ENCODE measurements at regions not wholly inside any gene's neighbourhood (a gene's known extent, or its start where the extent isn't known, plus 50 kb on each side); places are given as distances from the start of the nearest gene placed in this dataset.

GRCh38 chr5:56587381-56588130 lies 227.8 kb upstream of the MAP3K1 start:
- DNase-seq (ENCODE audit: low read depth) = no peak
- in situ Hi-C loops (cut with HindIII; ENCODE audit: low pct_unique_long_range_greater_than_20kb, low sequenced_read_pairs) = no loop called here

GRCh38 chr5:56585999-56586691 lies 229.2 kb upstream of the MAP3K1 start:
- no peak for DNase-seq (ENCODE audit: low read depth)
- in situ Hi-C loops (cut with HindIII; ENCODE audit: low pct_unique_long_range_greater_than_20kb, low sequenced_read_pairs) = no loop called here

GRCh38 chr5:56585461-56585860 lies 229.9 kb upstream of the MAP3K1 start:
- in situ Hi-C loops (cut with HindIII; ENCODE audit: low pct_unique_long_range_greater_than_20kb, low sequenced_read_pairs) = no loop called here
- DNase-seq (ENCODE audit: low read depth) = no peak

- no peak for DNase-seq (ENCODE audit: low read depth)
- in situ Hi-C loops (cut with HindIII; ENCODE audit: low pct_unique_long_range_greater_than_20kb, low sequenced_read_pairs) = no loop called here
These were observed 233.9 kb upstream of the MAP3K1 start for GRCh38 chr5:56581426-56581825.

- no peak for DNase-seq (ENCODE audit: low read depth)
- in situ Hi-C loops (cut with HindIII; ENCODE audit: low pct_unique_long_range_greater_than_20kb, low sequenced_read_pairs) = no loop called here
These were observed 234.5 kb upstream of the MAP3K1 start for GRCh38 chr5:56580864-56581263.

GRCh38 chr5:56575821-56576220 lies 239.5 kb upstream of the MAP3K1 start:
- DNase-seq (ENCODE audit: low read depth) = no peak

GRCh38 chr5:56574778-56575177 lies 240.6 kb upstream of the MAP3K1 start:
- in situ Hi-C loops (cut with HindIII; ENCODE audit: low pct_unique_long_range_greater_than_20kb, low sequenced_read_pairs) = no loop called here
- no peak for DNase-seq (ENCODE audit: low read depth)

More at GRCh38 chr5:56575821-56576220, 239.5 kb upstream of the MAP3K1 start:
- in situ Hi-C loops (cut with HindIII; ENCODE audit: low pct_unique_long_range_greater_than_20kb, low sequenced_read_pairs) = no loop called here

GRCh38 chr5:56569566-56569965 lies 245.8 kb upstream of the MAP3K1 start:
- in situ Hi-C loops (cut with HindIII; ENCODE audit: low pct_unique_long_range_greater_than_20kb, low sequenced_read_pairs) = no loop called here
- DNase-seq (ENCODE audit: low read depth) = no peak

GRCh38 chr5:56569076-56569475 lies 246.3 kb upstream of the MAP3K1 start:
- no peak for DNase-seq (ENCODE audit: low read depth)
- in situ Hi-C loops (cut with HindIII; ENCODE audit: low pct_unique_long_range_greater_than_20kb, low sequenced_read_pairs) = no loop called here

- DNase-seq (ENCODE audit: low read depth) = no peak
- in situ Hi-C loops (cut with HindIII; ENCODE audit: low pct_unique_long_range_greater_than_20kb, low sequenced_read_pairs) = no loop called here
These were observed 248.1 kb upstream of the MAP3K1 start for GRCh38 chr5:56567278-56567677.

- in situ Hi-C loops (cut with HindIII; ENCODE audit: low pct_unique_long_range_greater_than_20kb, low sequenced_read_pairs) = no loop called here
- no peak for DNase-seq (ENCODE audit: low read depth)
These were observed 248.7 kb upstream of the MAP3K1 start for GRCh38 chr5:56566374-56567249.

- in situ Hi-C loops (cut with HindIII; ENCODE audit: low pct_unique_long_range_greater_than_20kb, low sequenced_read_pairs) = no loop called here
- no peak for DNase-seq (ENCODE audit: low read depth)
These were observed 249.7 kb upstream of the MAP3K1 start for GRCh38 chr5:56565644-56566043.

GRCh38 chr5:56565283-56565615 lies 250.1 kb upstream of the MAP3K1 start:
- in situ Hi-C loops (cut with HindIII; ENCODE audit: low pct_unique_long_range_greater_than_20kb, low sequenced_read_pairs) = no loop called here
- no peak for DNase-seq (ENCODE audit: low read depth)

GRCh38 chr5:56564541-56565282 lies 250.6 kb upstream of the MAP3K1 start:
- DNase-seq (ENCODE audit: low read depth) = no peak
- in situ Hi-C loops (cut with HindIII; ENCODE audit: low pct_unique_long_range_greater_than_20kb, low sequenced_read_pairs) = no loop called here

- in situ Hi-C loops (cut with HindIII; ENCODE audit: low pct_unique_long_range_greater_than_20kb, low sequenced_read_pairs) = no loop called here
- no peak for DNase-seq (ENCODE audit: low read depth)
These were observed 253.9 kb upstream of the MAP3K1 start for GRCh38 chr5:56561455-56561854.

- no peak for DNase-seq (ENCODE audit: low read depth)
- in situ Hi-C loops (cut with HindIII; ENCODE audit: low pct_unique_long_range_greater_than_20kb, low sequenced_read_pairs) = no loop called here
These were observed 257.1 kb upstream of the MAP3K1 start for GRCh38 chr5:56558131-56558745.

GRCh38 chr5:56557198-56557597 lies 258.2 kb upstream of the MAP3K1 start:
- no peak for DNase-seq (ENCODE audit: low read depth)

GRCh38 chr5:56552612-56553268 lies 262.6 kb upstream of the MAP3K1 start:
- in situ Hi-C loops (cut with HindIII; ENCODE audit: low pct_unique_long_range_greater_than_20kb, low sequenced_read_pairs) = no loop called here
- no peak for DNase-seq (ENCODE audit: low read depth)

More at GRCh38 chr5:56557198-56557597, 258.2 kb upstream of the MAP3K1 start:
- in situ Hi-C loops (cut with HindIII; ENCODE audit: low pct_unique_long_range_greater_than_20kb, low sequenced_read_pairs) = no loop called here
